HCT116 (cell line): ENCODE measurements at regions not wholly inside any gene's neighbourhood (a gene's known extent, or its start where the extent isn't known, plus 50 kb on each side); places are given as distances from the start of the nearest gene placed in this dataset.

Source experiments
- ATAC-seq: fragments of 200-7000 bp; cut with Tn5 transposase; 2 replicates; pipeline ENCODE4 v1.9.1; 2020; ENCODE audit warnings: mild to moderate bottlenecking, moderate library complexity
- BruUV-seq: library from RNA; stranded (reverse); fragments of 400-500 nt; replicated peaks from 2 replicates; lab custom pipeline; 2021; lab: Mats Ljungman, UMichigan
- CTCF ChIA-PET: fragments of 300-600 bp; sonication (Branson Sonifier 250); formaldehyde crosslinking; loops from one replicate; lab custom pipeline; 2021; ENCODE audit warnings: antibody characterized with exemption; lab: Charles Lee
- POLR2A ChIA-PET: fragments of 300-600, 350-600 bp; sonication (Branson Sonifier 250); formaldehyde crosslinking; loops from one replicate; lab custom pipeline; 2021; ENCODE audit warnings: antibody characterized with exemption; lab: Charles Lee
- RAD21 ChIA-PET, 2 experiments: fragments of 300-600 bp; sonication (Branson Sonifier 250); formaldehyde crosslinking; loops; one replicate each; lab custom pipeline; 2023; ENCODE audit warnings: low total read pairs in 2 of 2; ENCODE audit not compliant: uncharacterized antibody in 2 of 2, unreplicated experiment in 2 of 2, low non-redundant PET in 1 of 2; lab: Charles Lee
- DNase-seq: peaks from one replicate; pipeline ENCODE4 v3.0.0-alpha.2; 2010; ENCODE audit warnings: low read depth, low spot score
- H2AFZ ChIP-seq: fragments of 200-600 bp; shearing (Covaris generic), sonication (generic); 2 replicates; pipeline ENCODE4 v1.6.1; 2017; ENCODE audit warnings: low read depth, mixed run types, mixed read lengths, antibody characterized with exemption, low read length; ENCODE audit not compliant: poor library complexity, severe bottlenecking
- H3K27ac ChIP-seq: 2 replicates; pipeline ENCODE4 v1.5.1; 2012; ENCODE audit warnings: low read depth, low read length
- H3K27me3 ChIP-seq: fragments of 200-600 bp; sonication (generic); 2 replicates; pipeline ENCODE4 v1.6.1; 2016; ENCODE audit warnings: mixed run types, low read length, mixed read lengths; ENCODE audit not compliant: insufficient read depth
- H3K36me3 ChIP-seq, 2 experiments: fragments of 200-500 bp in 1 of 2; fragments of 200-600 bp in 1 of 2; sonication (Bioruptor generic) in 1 of 2; sonication (generic) in 1 of 2; 2 replicates each; pipeline versions ENCODE4 v1.5.1 to v1.6.1; 2014 to 2016; ENCODE audit warnings: low read length in 2 of 2, inconsistent platforms in 1 of 2, mixed read lengths in 1 of 2, mixed run types in 1 of 2; ENCODE audit not compliant: insufficient read depth in 2 of 2, control insufficient read depth in 1 of 2
- H3K4me1 ChIP-seq, 2 experiments: fragments of 200-600 bp in 1 of 2; sonication (generic) in 1 of 2; 2 replicates each; pipeline versions ENCODE4 v1.5.1 to v1.6.1; 2012 to 2017; ENCODE audit warnings: low read length in 2 of 2, inconsistent platforms in 1 of 2, mild to moderate bottlenecking in 1 of 2, mixed read lengths in 1 of 2, mixed run types in 1 of 2, moderate library complexity in 1 of 2; ENCODE audit not compliant: insufficient read depth in 2 of 2, control insufficient read depth in 1 of 2
- H3K4me2 ChIP-seq: fragments of 200-600 bp; sonication (generic); 2 replicates; pipeline ENCODE4 v1.6.1; 2017; ENCODE audit warnings: mixed run types, low read length, mixed read lengths
- H3K4me3 ChIP-seq, 2 experiments: fragments of 200-600 bp in 1 of 2; sonication (generic) in 1 of 2; replicated peaks in 1 of 2; 2 replicates each; pipeline ENCODE4 v1.5.1; 2011 to 2016; ENCODE audit warnings: low read length in 2 of 2, control low read depth in 1 of 2, low read depth in 1 of 2, mild to moderate bottlenecking in 1 of 2, mixed read lengths in 1 of 2, mixed run types in 1 of 2
- H3K79me2 ChIP-seq: fragments of 200-600 bp; sonication (generic); 2 replicates; pipeline ENCODE4 v1.6.1; 2017; ENCODE audit warnings: mild to moderate bottlenecking, mixed run types, low read length, moderate library complexity, mixed read lengths; ENCODE audit not compliant: insufficient read depth
- H3K9ac ChIP-seq: fragments of 200-600 bp; sonication (generic); 2 replicates; pipeline ENCODE4 v1.6.1; 2016; ENCODE audit warnings: low read length, mixed read lengths
- H3K9me2 ChIP-seq: fragments of 200-600 bp; sonication (generic), shearing (Covaris generic); 2 replicates; pipeline ENCODE4 v1.6.1; 2017; ENCODE audit warnings: mixed run types, mild to moderate bottlenecking, moderate library complexity; ENCODE audit not compliant: insufficient read depth
- H3K9me3 ChIP-seq, 2 experiments: fragments of 200-500 bp in 1 of 2; fragments of 200-600 bp in 1 of 2; sonication (Bioruptor generic) in 1 of 2; sonication (generic) in 1 of 2; 2 replicates each; pipeline ENCODE4 v1.6.1; 2014 to 2017; ENCODE audit warnings: low read length in 2 of 2, mixed read lengths in 2 of 2, inconsistent platforms in 1 of 2, low read depth in 1 of 2, mild to moderate bottlenecking in 1 of 2, mixed run types in 1 of 2, moderate library complexity in 1 of 2; ENCODE audit not compliant: control insufficient read depth in 1 of 2, insufficient read depth in 1 of 2
- H4K20me1 ChIP-seq: fragments of 200-600 bp; sonication (generic), shearing (Covaris generic); 2 replicates; pipeline ENCODE4 v1.6.1; 2017; ENCODE audit warnings: mixed run types, mild to moderate bottlenecking, moderate library complexity; ENCODE audit not compliant: insufficient read depth
- CEBPB ChIP-seq: IDR thresholded peaks from 2 replicates; pipeline ENCODE4 v1.6.1; 2012; ENCODE audit warnings: low read depth
- EZH2phosphoT487 ChIP-seq: fragments of 200-600 bp; IDR thresholded peaks from 2 replicates; pipeline ENCODE4 v1.6.1; 2018; ENCODE audit warnings: antibody characterized with exemption, borderline replicate concordance
- JUND ChIP-seq: IDR thresholded peaks from 2 replicates; pipeline ENCODE4 v1.6.1; 2012
- POLR2A ChIP-seq: IDR thresholded peaks from 2 replicates; pipeline ENCODE4 v1.7.0; 2011; ENCODE audit warnings: borderline replicate concordance; ENCODE audit not compliant: insufficient read depth, insufficient read length; ENCODE audit errors: extremely low read depth
- POLR2AphosphoS5 ChIP-seq: IDR thresholded peaks from 2 replicates; pipeline ENCODE4 v1.6.1; 2011; ENCODE audit warnings: mild to moderate bottlenecking, low read depth, low read length, moderate library complexity
- SIN3A ChIP-seq: IDR thresholded peaks from 2 replicates; pipeline ENCODE4 v1.6.1; 2012; ENCODE audit warnings: low read depth
- SP1 ChIP-seq: IDR thresholded peaks from 2 replicates; pipeline ENCODE4 v1.6.1; 2012; ENCODE audit warnings: low read depth
- ZFX ChIP-seq: fragments of 450-650 bp; IDR thresholded peaks from 2 replicates; pipeline ENCODE4 v1.6.1; 2017
- ZNF274 ChIP-seq: fragments of 200-500 bp; sonication (Bioruptor generic); IDR thresholded peaks from 2 replicates; pipeline ENCODE4 v1.6.1; 2014; ENCODE audit warnings: mild to moderate bottlenecking, low read depth, low read length, inconsistent platforms
- intact Hi-C: fragments of 100-400 bp; cut with micrococcal nuclease; formaldehyde crosslinking; loops from 2 replicates; pipeline ENCODE4 v1.10.0; 2022
- TF ChIP-seq, protein P1 (sequence below): IDR thresholded peaks from 2 replicates; pipeline ENCODE4 v1.6.1; 2011; ENCODE audit warnings: mild to moderate bottlenecking, low read length, moderate library complexity; ENCODE audit not compliant: insufficient replicate concordance; ENCODE audit errors: extremely low read depth
- TF ChIP-seq, protein P2 (sequence below): IDR thresholded peaks from 2 replicates; pipeline ENCODE4 v1.6.1; 2012
- TF ChIP-seq, protein P3 (sequence below), 3 experiments: fragments of 200-600 bp in 1 of 3; sonication (generic) in 1 of 3; IDR thresholded peaks in 2 of 3; conservative IDR thresholded peaks in 1 of 3; 2 replicates each; pipeline ENCODE4 v1.5.1; 2012 to 2017; ENCODE audit warnings: low read depth in 2 of 3, low read length in 2 of 3, antibody characterized with exemption in 1 of 3, borderline replicate concordance in 1 of 3, control low read depth in 1 of 3, mild to moderate bottlenecking in 1 of 3, mixed read lengths in 1 of 3, mixed run types in 1 of 3, moderate library complexity in 1 of 3; ENCODE audit not compliant: insufficient read depth in 1 of 3

DNA sequence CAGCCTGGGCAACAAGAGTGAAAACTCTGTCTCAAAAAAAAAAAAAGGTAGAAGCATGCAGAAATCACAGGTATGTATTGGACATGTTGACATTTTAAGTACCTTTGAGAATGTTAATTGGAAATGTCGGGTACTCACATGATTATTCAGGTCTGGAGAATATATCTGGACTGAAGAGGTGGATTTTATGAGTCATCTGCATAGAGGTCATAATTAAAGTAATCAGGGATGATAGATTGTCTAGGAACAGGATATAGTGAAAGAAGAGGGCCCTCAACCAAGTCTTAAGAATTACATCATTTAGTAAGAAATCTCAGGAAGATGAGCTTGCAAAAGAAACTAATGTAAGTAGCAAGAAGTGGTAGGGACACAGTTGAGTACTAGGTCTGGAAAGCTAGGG lies 212.5 kb downstream of the UTRN start:
- DNase-seq (no peak), ATAC-seq (no peak)
- Histone ChIP-seq H3K4me3 (no peak overlapping the region), H3K4me1 (no peaks in the 10 kb centered on the region), H4K20me1 (no peaks in the 10 kb centered on the region), H3K9me2 (no peaks in the 10 kb centered on the region), H3K27ac (no peak overlapping the region), H3K27me3 (no peaks in the 10 kb centered on the region), H3K9ac (no peak overlapping the region), H2AFZ (no peak overlapping the region), H3K36me3 (no peaks in the 10 kb centered on the region), H3K9me3 (no peaks in the 10 kb centered on the region), H3K4me2 (no peak overlapping the region), H3K79me2 (no peaks in the 10 kb centered on the region)
- ChIA-PET CTCF (no interaction called here), RAD21 (no interaction called here), POLR2A (interaction anchor here (0.6 kb wide), 1 partner anchor 402 kb away, joined by 3 read pairs; the partner anchor contains the start of gene SF3B5)
- no peak for TF ChIP-seq ZNF274
- no peak for TF ChIP-seq JUND
- no peak for TF ChIP-seq SIN3A
- TF ChIP-seq ZFX: no peak
- TF ChIP-seq EZH2phosphoT487: no peak
- TF ChIP-seq, protein P1, sequence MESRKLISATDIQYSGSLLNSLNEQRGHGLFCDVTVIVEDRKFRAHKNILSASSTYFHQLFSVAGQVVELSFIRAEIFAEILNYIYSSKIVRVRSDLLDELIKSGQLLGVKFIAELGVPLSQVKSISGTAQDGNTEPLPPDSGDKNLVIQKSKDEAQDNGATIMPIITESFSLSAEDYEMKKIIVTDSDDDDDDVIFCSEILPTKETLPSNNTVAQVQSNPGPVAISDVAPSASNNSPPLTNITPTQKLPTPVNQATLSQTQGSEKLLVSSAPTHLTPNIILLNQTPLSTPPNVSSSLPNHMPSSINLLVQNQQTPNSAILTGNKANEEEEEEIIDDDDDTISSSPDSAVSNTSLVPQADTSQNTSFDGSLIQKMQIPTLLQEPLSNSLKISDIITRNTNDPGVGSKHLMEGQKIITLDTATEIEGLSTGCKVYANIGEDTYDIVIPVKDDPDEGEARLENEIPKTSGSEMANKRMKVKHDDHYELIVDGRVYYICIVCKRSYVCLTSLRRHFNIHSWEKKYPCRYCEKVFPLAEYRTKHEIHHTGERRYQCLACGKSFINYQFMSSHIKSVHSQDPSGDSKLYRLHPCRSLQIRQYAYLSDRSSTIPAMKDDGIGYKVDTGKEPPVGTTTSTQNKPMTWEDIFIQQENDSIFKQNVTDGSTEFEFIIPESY: no peak
- TF ChIP-seq CEBPB: no peak
- TF ChIP-seq, protein P2, sequence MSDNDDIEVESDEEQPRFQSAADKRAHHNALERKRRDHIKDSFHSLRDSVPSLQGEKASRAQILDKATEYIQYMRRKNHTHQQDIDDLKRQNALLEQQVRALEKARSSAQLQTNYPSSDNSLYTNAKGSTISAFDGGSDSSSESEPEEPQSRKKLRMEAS: no peak
- no peak for TF ChIP-seq POLR2AphosphoS5
- TF ChIP-seq, protein P3, sequence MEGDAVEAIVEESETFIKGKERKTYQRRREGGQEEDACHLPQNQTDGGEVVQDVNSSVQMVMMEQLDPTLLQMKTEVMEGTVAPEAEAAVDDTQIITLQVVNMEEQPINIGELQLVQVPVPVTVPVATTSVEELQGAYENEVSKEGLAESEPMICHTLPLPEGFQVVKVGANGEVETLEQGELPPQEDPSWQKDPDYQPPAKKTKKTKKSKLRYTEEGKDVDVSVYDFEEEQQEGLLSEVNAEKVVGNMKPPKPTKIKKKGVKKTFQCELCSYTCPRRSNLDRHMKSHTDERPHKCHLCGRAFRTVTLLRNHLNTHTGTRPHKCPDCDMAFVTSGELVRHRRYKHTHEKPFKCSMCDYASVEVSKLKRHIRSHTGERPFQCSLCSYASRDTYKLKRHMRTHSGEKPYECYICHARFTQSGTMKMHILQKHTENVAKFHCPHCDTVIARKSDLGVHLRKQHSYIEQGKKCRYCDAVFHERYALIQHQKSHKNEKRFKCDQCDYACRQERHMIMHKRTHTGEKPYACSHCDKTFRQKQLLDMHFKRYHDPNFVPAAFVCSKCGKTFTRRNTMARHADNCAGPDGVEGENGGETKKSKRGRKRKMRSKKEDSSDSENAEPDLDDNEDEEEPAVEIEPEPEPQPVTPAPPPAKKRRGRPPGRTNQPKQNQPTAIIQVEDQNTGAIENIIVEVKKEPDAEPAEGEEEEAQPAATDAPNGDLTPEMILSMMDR (IDR thresholded peaks at IDR 0.05 in 2 of 3, conservative IDR thresholded peaks at IDR 0.05 in 1 of 3; ENCODE audit: borderline replicate concordance in 1 of 3, insufficient read depth in 1 of 3, low read depth in 2 of 3, low read length in 2 of 3): no peak
- TF ChIP-seq SP1: no peak
- TF ChIP-seq POLR2A: no peak
- BruUV-seq: no TSS peak
- intact Hi-C loops: no loop called here
